ENCODE measurements at regions not wholly inside any gene's neighbourhood (a gene's known extent, or its start where the extent isn't known, plus 50 kb on each side); places are given as distances from the start of the nearest gene placed in this dataset.

- TF ChIP-seq CTCF (IDR thresholded peaks at IDR 0.05): no peak
- TF ChIP-seq POLR2A (IDR thresholded peaks at IDR 0.05; ENCODE audit: low read depth): no peak
- TF ChIP-seq POLR2AphosphoS5 (IDR thresholded peaks at IDR 0.05): no peak
- no peak for TF ChIP-seq EP300 (IDR thresholded peaks at IDR 0.05)
These were observed 72.3 kb downstream of the MAP10 start for GRCh38 chr1:232877365-232878028.
